Stimulated activated CD8-positive, alpha-beta memory T cell treated with anti-CD3 and anti-CD28 coated beads, Interleukin-15, amount 100 ng/mL, for 48 hours (primary cell): ENCODE measurements at regions not wholly inside any gene's neighbourhood (a gene's known extent, or its start where the extent isn't known, plus 50 kb on each side); places are given as distances from the start of the nearest gene placed in this dataset.

ENCODE experiments used
- DNase-seq, 2 donors: peaks; one replicate each; pipeline ENCODE4 v3.0.0-alpha.2; 2020; ENCODE audit warnings: low read depth in 2 of 2

DNA sequence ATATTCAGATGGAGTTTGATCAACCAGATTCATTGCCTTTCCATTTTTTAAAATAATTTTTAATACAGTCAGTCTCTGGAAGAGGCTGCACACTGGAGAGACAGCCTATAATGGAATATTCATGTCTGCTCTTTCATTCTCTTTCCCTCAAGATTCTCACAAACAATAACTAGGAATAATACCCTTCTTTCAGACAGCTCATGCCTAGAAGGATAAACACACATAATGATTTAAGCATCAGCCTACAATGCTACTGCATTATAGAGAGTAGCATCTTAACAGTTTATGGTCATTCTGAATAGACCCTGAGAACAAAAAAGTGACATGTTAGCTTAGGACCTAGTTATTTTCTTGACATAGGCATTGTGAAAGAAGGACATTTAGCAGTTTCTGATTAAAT lies 1692.3 kb downstream of the GRIK2 start:
- no peak for DNase-seq

DNA sequence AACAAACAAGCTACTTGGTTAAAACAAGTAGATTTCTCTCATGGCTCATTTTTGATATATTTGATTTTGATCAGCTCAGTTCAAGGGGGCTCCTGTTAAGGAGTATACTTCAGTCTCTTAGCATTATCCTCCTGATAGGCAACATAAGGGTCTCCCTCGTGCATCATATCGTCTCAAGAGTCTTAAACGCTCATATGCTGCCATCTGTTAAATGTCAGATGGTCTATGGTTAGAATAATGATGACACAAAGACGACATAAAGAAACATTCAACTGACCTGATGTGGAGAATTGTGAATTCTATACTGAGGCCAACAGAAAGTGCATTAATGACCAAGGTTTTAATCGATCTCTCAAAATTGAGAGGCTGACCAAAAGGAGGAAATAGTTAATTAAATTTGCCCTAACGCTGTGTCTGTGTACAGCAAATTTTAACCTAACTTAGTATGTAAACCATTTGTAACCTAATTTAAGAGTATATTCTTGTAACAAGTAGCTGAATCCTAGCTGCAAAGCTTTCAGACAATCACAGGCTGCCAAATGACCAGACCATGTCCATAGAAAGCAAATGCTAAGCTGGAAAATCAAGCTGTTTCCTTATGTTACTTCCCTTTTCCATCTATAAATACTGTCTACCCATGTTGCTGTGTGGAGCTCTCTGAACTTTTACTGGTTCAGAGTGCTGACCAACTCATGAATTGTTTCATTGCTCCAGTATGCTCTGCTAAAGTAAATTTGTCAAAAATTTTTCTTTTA lies 1688.5 kb downstream of the GRIK2 start:
- no peak for DNase-seq

DNA sequence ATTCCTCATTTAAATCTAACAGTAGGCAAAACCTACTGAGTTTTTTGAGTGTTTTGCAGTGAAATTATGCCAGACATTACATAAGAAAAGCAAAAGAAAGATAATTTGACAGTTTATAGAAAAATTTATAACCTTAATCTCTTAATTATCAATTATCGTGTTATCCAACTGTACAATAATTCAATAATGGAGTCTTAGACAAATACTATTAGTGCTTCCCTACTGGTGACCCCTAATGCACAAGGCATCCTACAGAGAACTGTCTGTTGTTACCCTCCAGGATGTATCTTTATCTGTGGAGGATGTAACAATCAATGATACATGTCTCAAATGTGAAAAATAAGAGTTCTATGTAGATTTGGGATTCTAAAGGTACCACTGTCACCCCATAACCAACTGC lies 1687.6 kb downstream of the GRIK2 start:
- no peak for DNase-seq

DNA sequence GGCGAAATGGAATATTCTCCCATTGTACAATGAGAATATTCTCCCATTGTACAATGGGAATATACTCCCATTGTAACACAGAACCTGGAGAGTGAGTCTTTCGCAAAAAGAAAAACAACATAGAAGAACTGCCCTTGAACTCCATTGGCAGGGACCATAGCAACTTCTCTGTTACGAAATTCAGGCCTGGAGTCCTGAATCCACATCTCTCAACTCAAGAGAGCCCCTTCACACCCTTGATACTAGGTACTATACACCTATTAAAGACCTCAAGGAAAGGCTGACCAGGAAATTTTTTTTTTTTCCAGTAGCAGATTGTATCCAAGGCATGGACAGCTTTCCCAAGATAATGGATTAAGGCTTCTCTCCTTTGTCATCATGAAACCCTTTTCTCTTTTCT lies 1687.0 kb downstream of the GRIK2 start:
- DNase-seq = no peak

DNA sequence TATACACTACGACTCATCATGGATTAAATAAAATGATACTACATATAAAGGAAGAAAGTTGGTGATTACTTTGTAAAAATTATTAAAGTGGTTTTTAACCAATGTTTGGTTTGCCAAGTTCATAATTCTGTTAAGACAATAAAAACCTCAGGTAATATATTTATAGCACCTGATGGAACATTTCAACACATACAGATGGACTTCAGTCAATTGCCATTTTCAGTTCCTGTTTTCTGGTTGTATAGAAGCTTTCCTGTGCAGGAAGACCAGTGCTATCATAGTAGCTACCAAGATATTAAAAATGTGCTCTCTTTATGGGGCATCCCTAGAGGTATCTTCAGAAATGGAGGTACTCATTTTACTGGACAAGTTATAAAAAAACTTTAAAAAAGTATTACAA lies 1686.4 kb downstream of the GRIK2 start:
- no peak for DNase-seq

DNA sequence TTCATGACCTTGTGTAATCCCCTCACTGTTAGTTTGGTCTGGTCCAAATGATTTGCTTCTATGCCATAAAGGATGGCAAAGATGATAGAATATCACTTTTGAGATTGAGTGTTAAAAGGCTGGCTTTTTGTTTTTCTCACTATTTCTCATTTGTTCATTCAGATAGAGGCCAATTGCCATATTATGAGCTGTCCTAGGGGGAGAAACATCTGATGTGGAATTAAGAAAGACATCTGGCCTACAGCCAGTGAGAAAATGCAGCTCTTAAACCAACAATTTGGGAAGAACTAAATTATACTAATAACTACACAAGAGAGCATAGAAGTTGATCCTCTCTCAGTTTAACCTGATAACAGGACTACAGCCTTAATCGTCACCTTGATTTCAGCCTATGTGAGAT lies 1668.6 kb downstream of the GRIK2 start:
- no peak for DNase-seq

DNA sequence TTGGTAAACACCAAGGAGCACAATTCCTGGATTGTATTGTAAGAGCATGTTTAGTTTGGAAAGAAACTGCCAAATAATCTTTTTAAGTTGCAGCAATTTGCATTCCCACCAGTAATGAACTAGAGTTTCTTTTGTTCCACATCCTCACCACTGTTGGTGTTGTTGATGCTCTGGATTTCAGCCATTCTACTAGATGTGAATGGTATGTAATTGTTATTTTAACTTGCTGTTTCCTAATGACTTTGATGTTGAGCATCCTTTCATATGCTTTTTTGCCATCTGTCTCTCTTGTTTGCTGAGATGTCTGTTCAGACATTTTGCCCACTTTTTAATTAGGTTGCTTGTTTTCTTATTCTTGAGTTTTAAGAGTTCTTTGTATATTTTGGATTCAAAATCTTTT lies 1654.1 kb downstream of the GRIK2 start:
- no peak for DNase-seq

DNA sequence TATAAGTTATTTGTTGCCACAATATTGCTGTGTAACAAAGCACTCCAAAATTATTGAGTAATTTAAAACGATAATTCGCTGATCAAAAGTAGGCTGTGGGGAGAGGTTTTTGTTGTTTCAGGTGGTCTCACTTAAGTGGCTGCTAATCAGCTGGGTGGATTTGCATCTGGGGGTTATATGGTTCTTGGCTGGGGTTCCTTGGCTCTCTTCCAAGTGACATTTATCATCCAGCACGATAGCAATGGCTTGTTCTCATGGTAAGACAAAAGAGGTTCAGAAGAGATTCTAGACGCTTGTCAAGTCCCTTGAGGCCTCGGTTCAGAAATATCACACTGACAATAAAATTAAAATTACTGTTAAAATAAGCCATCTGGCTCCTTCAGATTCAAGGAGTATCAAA lies 1648.8 kb downstream of the GRIK2 start:
- no peak for DNase-seq

DNA sequence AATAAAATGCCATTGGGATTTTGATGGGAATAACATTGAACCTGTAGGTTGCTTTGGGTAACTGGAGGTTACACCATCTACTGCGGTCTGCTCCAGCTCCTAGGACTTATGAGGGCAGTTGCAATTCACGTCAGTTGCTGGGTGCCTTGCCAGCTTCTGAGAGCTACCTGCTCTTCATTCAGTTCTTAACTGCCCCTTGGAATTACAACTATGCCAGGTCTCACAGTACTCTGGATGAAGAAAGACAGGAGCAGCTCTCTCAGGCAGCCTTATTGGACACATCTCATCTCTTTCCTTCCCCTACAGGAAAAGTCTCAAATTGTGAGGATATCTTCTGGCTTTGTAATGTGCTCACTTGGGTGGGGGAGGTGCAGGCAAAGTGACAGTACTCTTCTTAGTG lies 1643.3 kb downstream of the GRIK2 start:
- DNase-seq = no peak

DNA sequence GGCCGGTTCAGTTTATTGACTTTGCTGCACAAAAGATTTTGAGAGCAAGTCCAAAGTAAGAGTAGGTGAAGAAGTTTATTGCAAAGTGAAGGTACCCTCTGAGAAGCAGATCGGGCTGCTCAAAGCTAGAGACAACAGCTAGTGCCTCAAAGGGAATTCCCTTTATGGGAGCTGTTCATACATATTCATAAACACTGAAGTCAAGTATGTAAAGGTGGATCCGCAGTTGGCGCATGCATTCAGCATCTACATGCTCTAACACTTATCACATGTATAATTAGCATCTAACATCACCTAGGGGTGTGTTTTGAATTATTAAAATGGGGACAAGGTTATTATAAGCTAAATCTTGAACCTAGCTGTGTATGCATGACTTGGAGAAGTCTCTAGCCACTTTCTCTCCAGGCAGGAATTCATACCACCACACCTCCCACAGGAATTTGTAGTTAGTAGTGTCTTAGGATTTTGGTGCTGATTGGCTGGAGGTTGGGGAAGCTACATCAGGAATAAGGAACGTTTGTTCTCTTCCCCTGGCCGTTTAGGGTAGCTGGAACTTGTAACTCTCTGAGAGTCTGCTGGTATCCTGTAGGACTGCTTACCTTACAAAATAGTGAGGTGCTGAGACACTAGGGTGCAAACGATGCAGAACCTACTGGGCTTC lies 1633.9 kb downstream of the GRIK2 start:
- DNase-seq = no peak

DNA sequence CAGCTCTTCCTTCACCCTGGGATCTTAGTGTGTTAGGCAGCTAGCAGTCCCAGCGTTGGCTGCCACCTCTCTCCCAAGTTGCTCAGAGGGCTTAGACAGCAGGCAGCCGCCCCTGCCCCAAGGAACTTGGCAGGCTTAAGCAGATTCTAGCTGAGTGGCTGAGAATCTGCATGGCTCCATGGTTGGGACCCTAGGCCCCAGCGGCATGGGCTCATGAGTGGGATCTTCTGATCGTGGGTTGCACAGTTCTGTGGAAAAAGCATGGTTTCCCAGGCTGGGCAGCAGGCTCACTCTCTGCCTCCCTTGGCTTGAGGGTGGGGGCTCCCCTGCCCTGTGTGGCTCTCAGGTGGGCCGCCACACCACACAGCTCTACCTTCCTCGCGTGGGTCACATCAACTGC lies 1624.9 kb downstream of the GRIK2 start:
- no peak for DNase-seq

DNA sequence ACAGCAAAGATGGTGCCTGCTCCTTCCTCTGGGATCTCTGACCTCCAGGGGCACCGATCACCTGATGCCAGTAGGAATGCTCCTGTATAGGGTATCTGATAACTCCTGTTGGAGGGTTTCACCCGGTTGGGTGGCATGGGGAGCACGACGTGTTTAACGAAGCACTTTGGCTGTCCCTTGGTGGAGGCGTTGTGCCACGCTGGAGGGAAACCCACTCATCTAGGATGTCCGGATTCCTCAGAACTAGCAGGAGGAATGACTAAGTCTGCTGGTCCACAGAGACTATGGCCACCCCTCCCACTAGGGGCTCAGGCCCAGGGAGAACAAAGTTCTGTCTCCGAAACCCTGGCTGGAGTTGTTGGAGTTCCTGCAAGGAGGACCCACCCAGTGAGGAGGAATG lies 1624.4 kb downstream of the GRIK2 start:
- no peak for DNase-seq

DNA sequence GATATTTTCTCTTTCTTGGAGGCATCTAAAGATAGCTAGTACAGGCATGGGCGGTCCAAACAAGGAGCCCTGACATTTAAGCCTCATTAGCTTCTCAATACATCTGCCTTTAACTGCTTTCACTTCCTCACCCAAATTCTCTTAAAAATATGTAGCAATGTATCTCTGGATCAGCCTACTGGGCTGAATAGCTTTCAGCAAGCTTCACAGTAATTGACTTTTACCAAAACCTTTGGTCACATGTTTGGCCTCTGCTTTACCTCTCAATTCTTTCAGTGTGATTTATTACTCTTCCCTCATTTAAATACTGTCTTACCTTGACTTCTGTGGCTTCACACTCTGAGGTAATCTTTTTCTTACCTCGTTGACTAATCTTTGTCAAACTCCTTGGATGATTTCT lies 1618.1 kb downstream of the GRIK2 start:
- no peak for DNase-seq

DNA sequence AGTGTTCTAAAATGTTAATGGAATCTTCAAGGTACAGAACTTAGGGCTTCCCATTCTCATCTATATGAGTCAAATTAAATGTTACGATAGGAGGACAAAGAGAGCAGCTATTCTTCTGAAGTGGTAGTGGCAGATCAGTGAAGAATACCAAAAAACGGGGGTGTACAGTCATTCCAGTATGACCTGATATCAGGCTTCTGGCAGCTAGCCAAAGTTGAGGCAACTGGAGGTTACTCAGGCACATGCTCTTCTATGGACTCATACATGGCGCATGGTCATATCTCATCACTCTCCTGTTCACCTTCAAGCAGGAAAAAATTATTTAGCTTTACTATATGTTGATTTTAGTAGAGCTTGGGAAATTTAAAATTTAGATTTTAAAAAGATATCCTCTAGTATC lies 1608.8 kb downstream of the GRIK2 start:
- no peak for DNase-seq

DNA sequence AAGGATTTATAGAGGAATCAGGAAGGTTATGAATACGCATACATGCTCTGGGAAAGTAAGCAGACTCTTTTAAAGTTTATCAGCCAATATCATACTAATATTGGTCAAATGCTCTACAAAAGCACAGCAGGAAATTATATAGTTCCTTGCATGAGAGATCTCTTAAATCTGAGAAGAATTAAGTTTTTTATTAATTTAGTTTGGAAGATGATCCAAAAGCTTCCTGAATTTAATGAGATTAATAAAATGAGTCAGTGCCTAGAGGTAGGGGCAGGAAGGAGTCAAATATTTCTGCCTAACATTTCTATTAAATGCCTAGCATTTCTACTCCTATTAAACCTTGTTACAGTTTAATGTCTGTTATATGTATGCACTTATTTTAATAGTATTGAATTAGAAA lies 1608.2 kb downstream of the GRIK2 start:
- DNase-seq = no peak

DNA sequence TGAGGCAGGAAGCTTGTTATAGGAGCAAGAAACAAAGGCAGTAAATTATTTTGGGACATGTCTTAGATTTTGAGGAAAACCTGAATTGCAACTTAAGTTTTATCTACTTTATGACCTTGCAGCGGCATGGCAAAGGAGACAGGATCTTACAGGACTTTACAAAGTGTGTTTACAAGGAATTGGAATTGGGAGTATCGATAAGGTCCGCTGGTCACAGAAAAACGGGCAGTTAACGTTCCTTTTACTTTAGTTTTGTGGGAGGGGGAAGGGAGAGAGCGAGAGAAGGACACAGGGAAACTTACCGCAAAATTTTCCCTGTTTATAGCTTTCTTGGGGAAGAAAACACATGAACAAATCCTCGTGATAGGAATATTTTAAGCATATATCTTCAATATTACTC lies 1607.2 kb downstream of the GRIK2 start:
- no peak for DNase-seq

DNA sequence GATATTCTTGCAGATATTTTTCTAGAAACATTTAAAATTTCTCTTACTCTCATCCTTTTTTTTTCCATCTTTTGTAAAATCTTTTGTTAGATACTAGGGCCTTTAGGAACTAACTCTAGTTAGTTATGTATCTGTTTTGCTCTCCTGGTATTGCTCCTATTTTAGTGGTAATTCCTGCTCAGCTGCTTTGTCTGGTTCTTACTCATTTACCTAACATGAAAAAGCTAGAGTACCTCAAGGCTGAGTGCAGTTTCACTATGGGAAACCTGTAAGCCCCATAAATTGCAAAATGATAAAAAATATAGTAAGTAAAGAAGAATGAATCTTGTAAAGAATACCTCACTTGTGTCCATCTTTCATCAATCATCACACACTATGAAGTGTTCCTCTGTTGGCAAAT lies 1602.0 kb downstream of the GRIK2 start:
- DNase-seq = no peak

DNA sequence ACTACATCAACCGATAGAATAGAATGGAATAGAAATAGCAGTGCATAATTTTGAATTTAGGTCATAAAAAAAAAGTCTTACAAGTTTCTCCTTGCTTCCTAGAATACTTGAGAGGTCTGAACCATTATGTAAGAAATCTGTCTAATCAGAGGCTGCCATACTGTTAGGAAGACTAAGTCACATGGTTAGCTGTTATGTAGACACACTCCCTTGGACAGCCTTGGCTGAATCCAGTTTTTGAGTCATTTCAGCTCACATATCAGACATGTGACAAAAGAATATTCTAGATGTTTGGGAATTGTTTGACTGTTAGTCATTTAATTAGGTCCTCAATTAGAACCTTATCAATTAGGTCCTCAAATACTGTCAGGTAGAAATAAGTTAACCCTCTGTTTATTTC lies 1601.4 kb downstream of the GRIK2 start:
- no peak for DNase-seq

DNA sequence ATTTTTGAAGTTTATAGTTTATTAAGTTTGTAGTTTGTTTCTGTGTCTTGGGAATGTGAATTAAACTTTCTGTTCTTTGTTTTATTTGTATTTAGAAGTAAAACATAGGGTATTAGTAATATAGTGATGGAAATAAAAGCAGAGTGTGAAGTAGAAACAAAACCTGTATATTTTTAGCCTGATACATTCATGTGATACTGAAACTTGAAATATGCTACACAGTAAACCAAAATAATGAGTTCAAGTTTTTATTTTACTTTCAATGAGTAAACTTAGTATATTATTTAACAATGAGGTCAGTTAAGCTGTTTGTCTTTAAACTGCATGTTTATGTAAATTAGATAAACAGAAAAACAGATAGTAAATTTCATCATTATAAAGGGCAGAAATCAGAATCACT lies 1592.6 kb downstream of the GRIK2 start:
- no peak for DNase-seq

DNA sequence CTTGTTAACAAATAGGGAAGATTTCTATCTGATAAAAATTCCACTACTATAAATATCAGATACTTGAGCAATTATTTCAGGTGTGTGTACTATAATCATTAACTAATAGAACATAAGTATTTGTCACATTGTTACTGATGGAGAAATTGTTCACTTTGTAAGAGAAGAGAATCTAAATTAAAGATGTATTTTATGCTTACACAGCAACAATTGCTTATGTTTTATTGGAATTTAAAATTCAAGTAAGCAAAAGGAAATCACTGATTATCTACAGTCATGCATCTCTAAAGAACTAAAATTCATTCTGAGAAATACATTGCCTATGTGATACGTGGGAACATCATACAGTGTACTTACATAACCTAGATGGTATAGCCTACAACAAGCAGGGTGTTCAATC lies 1590.8 kb downstream of the GRIK2 start:
- no peak for DNase-seq

DNA sequence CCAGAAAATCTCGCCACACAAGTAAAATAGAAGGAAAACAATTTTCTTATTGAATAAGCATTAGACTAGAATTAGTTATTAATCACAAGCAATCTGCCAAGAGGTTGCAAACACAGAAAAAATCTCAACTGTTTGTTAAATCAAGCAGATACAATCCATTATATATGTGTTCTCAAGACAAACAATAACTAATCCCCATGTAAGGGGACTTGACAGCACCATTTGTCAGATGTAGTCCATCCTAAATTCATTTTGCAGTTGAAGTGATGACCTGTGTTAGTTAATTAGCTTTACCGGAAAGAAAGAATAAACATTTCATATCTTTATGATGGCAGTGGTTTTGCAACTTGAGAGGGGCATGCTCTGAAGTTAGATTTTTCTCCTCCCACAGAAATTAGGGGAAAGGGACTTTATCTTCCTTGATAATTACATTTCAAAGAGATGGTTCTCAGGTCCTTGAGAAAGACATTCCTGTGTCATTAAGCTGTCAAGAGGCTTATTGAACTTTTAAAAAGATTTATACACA lies 1588.0 kb downstream of the GRIK2 start:
- no peak for DNase-seq

DNA sequence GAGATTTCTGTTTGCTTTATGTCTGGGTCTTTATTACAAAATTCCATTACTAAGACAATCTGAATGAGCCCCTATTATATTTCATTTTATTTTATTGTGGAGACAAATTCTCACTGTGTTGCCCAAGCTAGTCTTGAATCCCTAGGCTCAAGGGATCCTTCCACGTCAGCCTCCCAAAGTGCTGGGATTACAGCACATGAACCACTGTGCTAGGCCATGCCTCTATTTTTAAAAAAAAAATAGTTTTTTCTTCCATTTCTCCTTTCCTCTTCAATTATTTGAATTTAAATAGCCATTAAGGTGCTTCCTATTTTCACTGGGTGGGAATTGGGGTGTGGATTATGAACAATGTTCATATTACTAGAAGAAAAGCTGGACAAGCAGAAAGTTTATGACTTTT lies 1587.4 kb downstream of the GRIK2 start:
- DNase-seq = no peak

DNA sequence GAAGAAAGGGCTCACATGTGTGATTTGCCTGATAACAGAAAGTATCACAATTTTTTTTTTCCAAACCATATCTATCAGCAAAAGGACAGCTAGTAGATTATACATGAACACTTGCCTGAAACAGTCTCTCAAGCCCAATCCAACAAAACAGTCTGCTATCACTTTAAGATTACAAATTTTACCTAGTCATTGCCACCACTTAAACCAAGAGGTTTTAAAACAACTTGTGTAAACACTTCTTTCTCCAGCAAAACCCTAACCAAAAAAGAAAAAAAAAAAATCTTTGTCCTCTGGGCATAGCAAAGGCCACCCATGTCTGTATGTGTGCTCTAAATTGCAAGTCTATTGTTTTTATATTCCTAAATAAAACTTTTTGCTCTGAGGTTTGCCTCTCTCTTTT lies 1568.4 kb downstream of the GRIK2 start:
- DNase-seq = no peak

DNA sequence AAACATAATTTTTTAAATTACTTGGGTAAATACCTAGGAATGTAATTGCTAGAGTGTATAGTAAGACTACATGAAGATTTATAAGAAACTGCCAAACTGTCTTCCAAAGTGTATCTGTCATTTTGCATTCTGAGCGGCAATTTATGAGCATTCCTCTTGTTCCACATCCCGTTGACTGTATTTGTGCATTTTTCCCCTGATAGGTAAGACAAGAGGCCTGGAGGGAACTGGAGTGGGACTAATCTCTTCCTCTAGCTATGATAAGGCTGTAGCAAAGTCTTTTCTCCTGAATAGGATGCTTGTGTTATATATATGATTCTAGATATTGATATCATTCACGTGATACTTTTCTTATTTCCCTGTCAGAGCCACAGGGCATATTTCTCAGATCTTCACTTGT lies 1557.5 kb downstream of the GRIK2 start:
- no peak for DNase-seq
